GM18508 (cell line): ENCODE measurements at regions not wholly inside any gene's neighbourhood (a gene's known extent, or its start where the extent isn't known, plus 50 kb on each side); places are given as distances from the start of the nearest gene placed in this dataset.
"Not testable (repeated sequence)": the region's sequence is repeated elsewhere in the genome, so short reads cannot be mapped to it uniquely, and the experiment has no call there.

ENCODE experiments used
- ATAC-seq: cut with Tn5 transposase; IDR thresholded peaks from one replicate; pipeline ENCODE4 v1.9.1; 2021; ENCODE audit warnings: moderate number of reproducible peaks; ENCODE audit not compliant: insufficient read depth, unreplicated experiment

DNA sequence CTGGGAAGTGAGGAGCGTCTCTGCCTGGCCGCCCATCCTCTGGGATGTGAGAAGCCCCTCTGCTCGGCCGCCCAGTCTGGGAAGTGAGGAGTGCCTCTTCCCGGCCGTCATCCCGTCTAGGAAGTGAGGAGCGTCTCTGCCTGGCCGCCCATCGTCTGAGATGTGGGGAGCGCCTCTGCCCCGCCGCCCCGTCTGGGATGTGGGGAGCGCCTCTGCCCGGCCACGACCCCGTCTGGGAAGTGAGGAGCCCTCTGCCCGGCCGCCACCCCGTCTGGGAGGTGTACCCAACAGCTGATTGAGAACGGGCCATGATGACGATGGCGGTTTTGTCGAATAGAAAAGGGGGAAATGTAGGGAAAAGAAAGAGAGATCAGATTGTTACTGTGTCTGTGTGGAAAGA lies 173.9 kb upstream of the PRSS1 start:
- not testable (repeated sequence) for ATAC-seq

DNA sequence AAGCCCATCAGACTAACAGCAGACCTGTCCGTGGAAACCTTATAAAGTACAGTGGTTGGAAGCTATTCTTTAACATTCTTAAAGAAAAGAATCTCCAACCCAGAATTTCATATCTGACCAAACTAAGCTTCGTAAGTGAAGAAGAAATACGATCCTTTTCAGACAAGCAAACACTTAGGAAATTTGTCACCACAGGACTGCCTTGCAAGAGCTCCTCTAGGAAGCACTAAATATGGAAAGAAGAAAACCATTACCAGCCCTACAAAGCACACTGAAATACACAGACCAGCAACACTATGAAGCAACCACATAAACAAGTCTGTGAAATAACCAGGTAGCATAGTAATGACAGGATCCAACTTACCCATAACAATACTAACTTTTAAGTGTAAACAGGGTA lies 177.7 kb upstream of the PRSS1 start:
- ATAC-seq = no peak

DNA sequence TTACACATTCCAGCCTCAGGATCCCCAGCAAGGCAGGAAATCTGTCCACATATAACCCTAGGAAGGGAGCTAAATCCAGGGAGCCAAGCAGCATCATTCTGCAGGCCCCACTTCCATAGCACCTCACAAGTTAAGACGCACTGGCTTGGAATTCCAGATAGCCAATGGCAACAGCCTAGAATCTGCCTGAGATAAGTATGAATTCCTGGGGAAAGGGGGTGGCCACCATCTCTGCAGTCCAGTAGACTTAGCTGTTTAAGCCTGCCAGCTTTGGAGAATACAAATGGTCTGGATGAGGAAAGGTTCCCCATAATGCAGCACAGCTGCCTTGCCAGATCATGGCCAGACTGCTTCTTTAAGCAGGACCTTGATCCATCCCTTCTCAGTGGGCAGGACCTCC lies 179.4 kb upstream of the PRSS1 start:
- ATAC-seq = no peak

DNA sequence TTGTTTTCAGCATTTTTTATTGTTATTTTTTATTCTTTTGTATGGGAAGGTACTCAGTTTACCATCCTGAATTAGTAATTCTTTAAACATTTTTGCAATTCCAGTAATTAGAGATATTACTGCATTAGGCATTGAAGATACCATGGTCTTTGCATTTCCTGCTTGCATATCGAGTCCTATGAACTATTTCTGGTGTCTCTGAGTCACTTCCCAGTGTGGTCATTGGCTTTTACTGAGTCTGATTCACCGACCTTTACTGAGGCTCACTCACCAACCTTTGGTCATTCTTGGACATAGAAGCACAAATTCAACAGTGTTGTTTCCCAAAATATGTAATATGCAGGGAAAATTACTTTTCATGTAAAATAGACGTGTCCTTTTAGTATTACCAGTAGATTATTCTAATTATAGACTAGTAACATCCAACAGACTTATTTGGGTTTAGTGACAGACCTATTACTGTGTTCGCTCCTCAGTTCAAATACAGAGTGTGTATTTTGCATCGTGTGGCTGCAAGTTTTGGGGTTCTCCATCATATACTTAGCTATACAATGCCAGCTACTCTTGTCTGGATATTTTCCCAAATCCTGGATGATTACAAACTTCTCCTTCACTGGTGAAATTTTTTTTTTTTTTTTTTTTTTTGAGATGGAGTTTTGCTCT lies 180.7 kb upstream of the PRSS1 start:
- no peak for ATAC-seq

DNA sequence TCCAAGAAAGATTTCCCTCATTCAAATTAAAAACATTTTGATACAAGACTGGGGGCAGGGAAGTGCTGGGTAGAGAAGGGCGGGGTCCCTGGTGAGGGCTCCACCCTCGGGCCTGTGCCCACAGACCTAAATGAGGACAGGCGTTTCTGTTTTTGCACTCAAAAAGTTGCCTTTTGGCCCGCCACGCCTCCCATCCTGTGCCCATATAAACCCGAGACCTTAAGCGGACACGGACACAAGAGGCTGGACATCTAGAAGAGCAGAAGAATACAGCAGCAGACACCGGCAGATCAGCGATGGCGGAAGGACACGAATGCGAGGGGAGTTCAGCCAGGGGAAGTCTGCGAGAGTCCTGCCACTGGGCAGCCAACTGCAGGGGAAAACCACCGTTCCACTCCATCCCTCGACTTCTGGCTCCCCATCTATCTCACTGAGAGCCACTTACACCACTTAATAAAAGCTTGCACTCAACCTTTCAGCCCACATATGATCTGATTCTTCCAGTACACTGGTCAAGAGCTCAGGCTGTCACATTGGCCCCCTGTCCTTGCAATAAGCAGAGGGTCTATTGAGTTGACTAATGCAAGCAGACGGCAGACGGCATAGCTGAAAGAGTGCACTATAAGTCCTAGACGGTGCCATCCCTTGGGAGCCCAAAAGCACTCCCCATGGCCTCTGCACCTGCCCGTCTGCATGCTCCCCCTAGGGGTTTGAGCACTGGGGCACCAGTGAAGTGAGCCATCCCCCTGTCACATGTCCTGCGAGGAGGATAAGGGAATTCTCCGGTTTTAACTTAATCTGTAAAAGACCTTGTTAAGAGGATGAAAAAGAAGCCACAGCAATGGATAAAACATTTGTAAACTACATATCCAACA lies 181.8 kb upstream of the PRSS1 start:
- no peak for ATAC-seq

DNA sequence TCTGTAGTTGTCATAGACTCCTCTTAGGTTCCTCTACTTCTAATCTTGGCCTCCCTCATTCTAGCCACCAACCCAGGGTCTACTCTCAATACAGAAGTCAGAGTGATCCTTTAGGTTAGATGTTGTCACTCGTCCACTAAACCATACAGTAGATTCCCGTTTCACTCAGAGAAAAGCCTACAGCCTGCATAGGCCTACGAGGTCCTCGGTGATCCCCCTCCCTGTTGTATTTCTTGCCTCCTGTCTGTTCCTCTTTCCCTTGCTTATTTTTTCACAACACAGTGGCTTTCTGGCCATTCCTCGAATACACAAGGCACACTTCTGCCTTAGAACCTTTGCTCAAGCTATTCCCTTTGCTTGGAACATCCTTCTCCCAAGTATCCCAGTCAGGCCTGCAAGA lies 183.0 kb upstream of the PRSS1 start:
- no peak for ATAC-seq

DNA sequence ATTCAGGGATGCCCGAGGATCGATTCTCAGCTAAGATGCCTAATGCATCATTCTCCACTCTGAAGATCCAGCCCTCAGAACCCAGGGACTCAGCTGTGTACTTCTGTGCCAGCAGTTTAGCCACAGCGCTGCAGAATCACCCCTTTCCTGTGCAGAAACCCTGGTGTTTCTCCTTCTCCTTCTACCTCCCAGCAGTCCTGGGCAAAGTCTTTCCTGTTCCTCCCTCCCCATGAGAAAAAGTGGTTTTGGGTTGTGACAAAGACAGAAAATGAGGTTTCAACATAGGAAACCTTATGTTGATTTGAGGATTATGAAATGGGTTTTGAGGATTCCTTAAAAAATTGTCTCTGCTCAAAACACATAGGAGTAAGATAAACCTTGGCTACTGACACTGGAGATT lies 185.1 kb upstream of the PRSS1 start:
- ATAC-seq = not testable (repeated sequence)

DNA sequence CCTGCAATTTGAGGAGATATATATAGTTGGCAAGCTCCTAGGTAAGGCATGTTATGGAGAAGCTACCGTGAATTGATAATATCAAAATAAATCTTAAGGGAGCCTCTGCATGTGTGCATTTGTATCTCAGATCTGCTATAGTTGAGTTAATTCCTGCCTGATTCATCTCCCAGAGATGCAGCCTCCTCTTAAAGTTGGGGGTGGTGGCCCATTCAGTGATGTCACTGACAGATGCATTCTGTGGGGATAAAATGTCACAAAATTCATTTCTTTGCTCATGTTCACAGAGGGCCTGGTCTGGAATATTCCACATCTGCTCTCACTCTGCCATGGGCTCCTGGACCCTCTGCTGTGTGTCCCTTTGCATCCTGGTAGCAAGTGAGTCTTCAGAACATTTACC lies 185.8 kb upstream of the PRSS1 start:
- no peak for ATAC-seq

DNA sequence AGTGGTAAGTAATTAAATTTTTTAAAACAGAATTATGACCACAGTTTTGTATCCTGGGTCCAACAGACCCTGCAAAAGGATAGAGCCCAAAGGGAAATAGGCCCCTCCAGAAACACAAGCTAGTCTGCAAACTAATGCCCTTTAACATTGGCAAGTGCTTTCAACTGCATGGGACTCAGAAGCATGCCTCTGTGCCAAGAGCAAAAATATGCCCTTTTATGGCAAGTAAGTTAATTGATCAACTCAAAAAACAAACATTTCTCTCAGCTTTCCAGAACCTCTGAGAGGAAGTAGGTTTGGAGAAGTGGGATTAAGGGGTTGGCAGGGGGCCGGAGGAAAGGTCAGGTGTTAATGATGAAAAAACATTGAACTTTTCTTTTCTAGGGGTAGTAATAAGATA lies 186.6 kb upstream of the PRSS1 start:
- ATAC-seq = no peak

DNA sequence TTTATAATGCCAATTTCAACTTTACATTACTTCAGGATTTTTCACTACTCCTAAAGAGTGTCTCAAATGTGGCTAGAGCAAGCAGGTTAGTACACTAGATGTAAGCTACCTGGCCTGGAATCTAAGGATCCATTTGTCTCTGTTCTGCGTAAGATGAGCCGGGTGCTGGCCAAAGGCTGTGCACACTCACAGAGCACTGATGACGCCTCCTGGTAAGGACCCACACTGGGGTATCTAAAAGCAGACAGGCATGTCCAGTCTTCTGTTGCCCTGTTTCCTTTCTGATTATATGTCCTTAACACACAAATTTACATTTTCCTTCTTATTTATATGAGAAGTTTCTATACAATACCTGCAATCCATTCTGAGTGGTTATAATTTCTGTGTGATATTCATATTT lies 187.9 kb upstream of the PRSS1 start:
- ATAC-seq = not testable (repeated sequence)

DNA sequence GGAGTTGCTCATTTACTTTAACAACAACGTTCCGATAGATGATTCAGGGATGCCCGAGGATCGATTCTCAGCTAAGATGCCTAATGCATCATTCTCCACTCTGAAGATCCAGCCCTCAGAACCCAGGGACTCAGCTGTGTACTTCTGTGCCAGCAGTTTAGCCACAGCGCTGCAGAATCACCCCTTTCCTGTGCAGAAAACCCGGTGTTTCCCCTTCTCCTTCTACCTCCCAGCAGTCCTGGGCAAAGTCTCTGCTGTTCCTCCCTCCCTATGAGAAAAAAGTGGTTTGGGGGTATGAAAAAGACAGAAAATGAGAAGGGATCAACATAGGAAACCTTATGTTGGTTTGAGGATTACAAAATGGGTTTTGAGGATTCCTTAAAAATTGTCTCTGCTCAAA lies 188.5 kb upstream of the PRSS1 start:
- ATAC-seq = not testable (repeated sequence)

DNA sequence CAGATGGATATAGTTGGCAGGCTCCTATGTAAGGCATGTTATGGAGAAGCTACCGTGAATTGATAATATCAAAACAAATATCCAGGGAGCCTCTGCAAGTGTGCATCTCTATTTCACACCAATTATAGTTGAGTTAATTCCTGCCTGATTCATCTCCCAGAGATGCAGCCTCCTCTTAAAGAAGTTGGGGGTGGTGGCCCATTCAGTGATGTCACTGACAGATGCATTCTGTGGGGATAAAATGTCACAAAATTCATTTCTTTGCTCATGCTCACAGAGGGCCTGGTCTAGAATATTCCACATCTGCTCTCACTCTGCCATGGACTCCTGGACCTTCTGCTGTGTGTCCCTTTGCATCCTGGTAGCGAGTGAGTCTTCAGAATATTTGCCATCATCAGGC lies 189.1 kb upstream of the PRSS1 start:
- ATAC-seq = no peak

DNA sequence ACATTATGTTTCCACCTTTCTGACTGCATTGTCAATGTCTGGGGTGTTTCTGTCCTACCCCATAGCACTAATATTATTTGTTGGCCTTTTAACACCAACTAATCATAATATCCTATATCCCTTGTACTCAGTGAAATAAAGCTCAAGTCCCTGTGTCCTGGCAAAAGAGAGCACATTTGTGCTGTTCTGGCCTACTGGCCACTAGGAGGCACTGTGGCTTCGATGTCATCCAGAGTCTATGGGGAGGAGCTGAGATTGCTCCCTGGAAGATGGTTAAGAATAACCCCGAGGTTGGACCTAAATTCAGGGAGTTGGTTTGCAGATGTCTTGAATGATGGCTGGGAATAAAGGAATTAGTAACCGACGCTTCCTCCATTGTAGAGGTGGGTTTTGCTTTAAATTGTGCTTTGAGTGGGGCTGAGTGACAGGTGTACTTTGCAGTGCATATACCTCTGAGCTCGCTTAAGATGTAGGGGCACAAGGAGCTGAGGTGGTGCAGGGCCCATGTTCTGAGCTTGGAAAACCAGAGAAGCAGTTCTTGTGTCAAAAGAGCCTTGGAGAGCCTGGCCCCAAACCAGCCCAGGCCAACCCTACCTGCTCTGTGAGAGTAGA lies 191.2 kb upstream of the PRSS1 start:
- ATAC-seq = peak; percentile 80

DNA sequence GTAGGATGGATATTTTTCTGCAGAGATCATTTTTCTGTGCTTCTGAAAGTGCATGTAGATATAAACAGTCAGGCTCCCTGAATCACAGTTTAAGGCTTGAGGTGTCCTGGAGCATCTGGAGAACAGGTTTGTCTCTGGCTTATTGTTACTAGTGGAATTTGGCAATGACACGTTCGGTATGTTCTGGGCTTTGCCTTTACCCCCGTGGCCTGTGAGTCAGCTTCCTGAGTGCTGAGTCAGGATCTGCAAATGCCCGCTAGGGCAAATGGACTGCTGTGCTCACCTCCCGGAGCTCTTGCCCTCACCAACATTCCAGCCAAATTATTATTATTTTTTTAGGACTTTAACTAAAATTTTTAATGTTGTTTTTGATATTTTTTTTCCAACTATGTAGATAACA lies 192.5 kb upstream of the PRSS1 start:
- ATAC-seq = no peak

DNA sequence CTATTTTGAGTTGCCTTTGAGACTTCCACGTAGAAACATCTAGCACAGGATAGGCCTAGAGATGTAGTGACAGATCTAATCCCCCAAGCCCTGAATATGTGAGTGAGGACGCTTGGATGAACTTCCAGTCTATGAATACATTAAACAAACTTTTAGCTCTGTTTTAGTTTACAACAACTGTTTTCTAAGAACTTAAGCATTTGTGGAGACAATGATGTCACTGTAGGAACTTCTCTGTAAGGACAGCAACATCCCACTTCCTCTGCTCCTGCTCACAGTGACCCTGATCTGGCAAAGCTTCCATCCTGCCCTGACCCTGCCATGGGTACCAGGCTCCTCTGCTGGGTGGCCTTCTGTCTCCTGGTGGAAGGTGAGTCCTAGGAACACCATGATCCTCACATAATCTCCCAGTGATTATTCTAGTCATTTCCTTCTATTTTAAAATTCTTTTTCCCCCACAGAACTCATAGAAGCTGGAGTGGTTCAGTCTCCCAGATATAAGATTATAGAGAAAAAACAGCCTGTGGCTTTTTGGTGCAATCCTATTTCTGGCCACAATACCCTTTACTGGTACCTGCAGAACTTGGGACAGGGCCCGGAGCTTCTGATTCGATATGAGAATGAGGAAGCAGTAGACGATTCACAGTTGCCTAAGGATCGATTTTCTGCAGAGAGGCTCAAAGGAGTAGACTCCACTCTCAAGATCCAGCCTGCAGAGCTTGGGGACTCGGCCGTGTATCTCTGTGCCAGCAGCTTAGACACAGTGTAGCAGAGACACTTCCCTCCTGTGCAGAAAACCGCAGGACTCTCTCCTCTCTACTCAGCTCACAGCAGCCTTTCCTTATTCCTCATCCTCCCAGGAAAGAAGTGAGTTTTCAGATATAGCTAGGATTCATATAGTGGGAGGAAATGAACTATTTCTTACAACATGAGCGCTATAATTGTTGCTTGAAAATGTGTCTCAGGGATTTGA lies 194.4 kb upstream of the PRSS1 start:
- ATAC-seq = no peak

DNA sequence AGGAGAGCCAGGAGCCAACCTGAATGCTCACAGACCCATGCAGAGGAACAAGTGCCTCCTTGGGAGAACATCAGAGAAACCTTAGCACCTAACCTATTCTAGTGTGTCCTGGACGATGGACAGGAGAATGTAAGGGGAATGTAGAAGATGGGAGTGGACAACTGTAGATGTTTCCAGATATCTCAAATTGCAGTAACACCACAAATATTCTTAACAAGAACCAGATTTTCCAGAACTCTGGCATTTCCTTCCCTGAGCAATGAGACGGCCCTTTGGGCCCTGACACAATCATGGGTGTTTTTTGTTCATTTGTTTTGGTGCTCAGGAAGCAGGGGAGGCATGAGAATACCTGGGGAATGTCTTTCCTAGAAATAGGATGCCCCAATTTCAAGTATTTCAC lies 196.1 kb upstream of the PRSS1 start:
- ATAC-seq = no peak

DNA sequence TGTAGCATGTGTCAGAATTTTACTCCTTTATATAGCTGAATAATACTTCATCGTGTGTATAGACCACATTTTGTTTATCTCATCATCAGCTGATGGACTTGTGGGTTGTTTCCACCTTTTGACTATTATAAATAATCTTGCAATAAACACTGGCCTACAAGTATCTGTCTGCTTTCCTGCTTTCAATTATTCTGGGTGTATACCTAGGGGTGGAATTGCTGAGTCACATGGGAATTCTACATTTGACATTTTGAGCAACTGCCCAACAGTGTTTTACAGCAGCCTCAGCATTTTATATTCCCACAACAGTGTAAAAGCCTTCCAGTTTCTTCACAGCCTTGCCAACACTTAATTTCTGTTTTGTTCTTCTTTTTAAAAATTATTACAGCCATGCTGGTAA lies 200.3 kb upstream of the PRSS1 start:
- no peak for ATAC-seq

DNA sequence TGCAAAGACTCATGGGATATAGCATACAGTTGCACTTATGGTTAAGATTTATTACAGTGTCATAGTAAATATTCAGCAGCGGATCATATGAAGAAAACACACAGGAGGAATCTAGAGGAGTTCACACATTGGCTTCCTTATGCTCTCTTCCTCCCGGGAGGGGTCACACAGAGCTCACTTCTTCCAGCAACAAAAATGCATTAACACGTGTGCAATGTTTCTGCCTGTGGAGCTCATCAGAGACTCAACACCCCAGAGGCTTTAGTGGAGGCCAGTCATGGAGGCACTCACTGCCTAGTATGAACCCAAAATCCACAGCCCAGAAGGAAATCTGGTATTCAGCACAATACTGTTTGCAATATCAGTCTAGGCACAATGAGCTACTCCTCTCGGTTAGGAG lies 202.8 kb upstream of the PRSS1 start:
- ATAC-seq = no peak

DNA sequence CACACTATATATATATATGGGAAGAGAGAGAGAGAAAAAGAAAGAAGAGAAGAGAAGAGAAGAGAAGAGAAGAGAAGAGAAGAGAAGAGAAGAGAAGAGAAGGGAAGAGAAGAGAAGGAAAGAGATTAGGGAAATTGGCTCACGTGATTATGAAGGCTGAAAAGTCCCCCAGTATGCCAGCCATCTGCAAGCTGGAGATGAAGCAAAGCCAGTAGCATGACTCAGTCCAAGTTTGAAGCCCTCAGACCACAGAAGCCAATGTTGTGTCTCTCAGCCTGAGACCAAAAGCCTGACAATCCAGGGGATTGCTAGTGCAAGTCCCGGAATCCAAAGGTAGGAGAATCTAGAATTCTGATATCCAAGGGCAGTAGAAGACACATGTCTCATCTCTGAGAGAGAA lies 206.3 kb upstream of the PRSS1 start:
- no peak for ATAC-seq

DNA sequence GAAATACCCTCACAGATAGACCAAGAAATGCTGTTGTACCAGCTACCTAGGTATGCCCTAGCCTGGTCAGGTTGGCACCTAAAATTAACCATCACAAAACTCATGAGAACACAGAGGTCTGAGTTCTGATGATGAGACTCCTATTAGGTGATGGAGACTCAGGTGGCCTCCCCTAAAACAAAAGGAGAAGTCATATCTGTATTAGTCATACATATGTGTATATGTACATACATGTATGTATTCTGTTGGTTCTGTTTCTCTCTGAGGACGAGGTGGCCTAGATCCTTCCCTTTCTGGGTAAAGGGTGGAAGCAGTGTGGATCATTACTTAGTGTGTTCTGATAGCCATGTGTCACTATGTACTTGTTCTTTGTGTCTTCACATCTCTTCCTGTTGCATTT lies 207.2 kb upstream of the PRSS1 start:
- no peak for ATAC-seq
